Activated CD8-positive, alpha-beta memory T cell treated with anti-CD3 and anti-CD28 coated beads for 48 hours (primary cell): ENCODE measurements at regions not wholly inside any gene's neighbourhood (a gene's known extent, or its start where the extent isn't known, plus 50 kb on each side); places are given as distances from the start of the nearest gene placed in this dataset.
"Not testable (repeated sequence)": the region's sequence is repeated elsewhere in the genome, so short reads cannot be mapped to it uniquely, and the experiment has no call there.

Experiments used
- DNase-seq, 3 experiments: peaks; one replicate each; pipeline ENCODE4 v3.0.0-alpha.2; 2020; ENCODE audit warnings: low read depth in 2 of 3, low spot score in 2 of 3

- no peak for DNase-seq
Measured at GRCh38 chr6:98416027-98416426, 418.3 kb upstream of the POU3F2 start.

DNA sequence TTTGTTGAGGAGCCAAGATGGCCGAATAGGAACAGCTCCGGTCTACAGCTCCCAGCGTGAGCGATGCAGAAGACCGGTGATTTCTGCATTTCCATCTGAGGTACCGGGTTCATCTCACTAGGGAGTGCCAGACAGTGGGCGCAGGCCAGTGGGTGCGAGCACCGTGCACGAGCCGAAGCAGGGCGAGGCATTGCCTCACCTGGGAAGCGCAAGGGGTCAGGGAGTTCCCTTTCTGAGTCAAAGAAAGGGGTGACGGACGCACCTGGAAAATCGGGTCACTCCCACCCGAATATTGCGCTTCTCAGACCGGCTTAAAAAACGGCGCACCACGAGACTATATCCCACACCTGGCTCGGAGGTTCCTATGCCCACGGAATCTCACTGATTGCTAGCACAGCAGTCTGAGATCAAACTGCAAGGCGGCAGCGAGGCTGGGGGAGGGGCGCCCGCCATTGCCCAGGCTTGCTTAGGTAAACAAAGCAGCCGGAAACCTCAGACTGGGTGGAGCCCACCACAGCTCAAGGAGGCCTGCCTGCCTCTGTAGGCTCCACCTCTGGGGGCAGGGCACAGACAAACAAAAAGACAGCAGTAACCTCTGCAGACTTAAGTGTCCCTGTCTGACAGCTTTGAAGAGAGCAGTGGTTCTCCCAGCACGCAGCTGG lies 417.7 kb upstream of the POU3F2 start:
- DNase-seq = not testable (repeated sequence)

- no peak for DNase-seq
Measured at GRCh38 chr6:98433325-98434056, 400.9 kb upstream of the POU3F2 start.

DNA sequence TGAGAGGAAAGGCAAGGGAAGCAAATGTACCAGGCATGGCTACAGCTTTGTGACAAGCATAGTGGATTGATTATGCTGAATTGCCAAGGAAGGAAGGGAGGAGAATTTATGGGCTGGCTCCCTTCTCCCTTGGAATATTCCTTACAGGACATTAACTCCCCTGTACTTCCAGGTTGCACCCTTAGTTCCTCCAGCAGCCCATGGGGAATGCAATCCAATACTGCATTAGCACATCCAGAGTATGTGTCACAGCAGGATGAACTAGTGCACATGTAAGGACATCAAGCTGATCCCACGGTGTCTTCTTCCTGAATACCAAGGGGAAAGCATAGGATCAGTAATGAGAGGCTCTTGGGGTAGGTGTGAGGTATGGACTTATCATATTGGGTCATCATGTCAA lies 390.7 kb upstream of the POU3F2 start:
- no peak for DNase-seq

DNA sequence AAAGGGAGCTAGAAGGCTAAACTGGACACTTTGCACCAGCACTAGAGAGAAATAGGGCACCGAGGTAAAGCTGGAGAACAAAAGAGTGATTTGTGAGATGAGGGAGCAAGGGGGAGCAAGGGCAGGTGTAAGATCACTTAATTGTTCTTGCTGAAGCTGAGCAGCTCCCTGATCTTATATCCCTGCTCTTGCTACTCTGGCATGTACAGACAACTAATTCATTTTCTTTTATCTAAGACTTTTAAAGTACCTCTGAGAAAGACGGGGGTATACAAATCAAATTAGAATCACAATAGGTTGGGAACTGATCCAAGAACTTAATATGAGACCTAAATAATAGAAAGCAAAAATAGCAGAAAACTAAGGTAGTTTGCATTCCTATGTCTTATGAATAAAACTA lies 381.7 kb upstream of the POU3F2 start:
- no peak for DNase-seq

DNA sequence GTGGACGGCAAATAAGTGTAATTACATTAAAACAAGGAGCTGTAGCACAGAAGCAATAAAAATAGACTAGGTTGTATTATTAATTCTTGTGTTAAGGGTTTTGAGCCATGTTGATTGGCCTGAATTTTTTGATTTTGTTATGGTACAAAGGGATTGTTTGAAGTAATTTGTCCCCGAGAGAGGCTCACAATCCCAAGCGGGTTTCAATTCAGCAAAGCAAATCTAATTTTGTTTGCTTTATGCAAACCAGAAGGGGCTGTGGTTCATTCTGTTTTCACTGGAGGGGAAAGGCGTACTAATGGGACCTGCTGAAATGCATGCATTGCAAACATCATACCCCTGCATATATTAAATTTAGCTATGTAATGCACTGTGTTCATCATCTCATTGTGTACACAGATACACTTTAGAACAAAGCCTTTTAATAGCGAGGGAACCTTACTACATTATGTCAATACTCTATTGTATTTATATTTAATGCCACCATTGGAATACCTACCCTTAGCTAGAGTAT lies 379.5 kb upstream of the POU3F2 start:
- no peak for DNase-seq

GRCh38 chr6:98458708-98459107 lies 375.7 kb upstream of the POU3F2 start:
- DNase-seq = no peak

DNA sequence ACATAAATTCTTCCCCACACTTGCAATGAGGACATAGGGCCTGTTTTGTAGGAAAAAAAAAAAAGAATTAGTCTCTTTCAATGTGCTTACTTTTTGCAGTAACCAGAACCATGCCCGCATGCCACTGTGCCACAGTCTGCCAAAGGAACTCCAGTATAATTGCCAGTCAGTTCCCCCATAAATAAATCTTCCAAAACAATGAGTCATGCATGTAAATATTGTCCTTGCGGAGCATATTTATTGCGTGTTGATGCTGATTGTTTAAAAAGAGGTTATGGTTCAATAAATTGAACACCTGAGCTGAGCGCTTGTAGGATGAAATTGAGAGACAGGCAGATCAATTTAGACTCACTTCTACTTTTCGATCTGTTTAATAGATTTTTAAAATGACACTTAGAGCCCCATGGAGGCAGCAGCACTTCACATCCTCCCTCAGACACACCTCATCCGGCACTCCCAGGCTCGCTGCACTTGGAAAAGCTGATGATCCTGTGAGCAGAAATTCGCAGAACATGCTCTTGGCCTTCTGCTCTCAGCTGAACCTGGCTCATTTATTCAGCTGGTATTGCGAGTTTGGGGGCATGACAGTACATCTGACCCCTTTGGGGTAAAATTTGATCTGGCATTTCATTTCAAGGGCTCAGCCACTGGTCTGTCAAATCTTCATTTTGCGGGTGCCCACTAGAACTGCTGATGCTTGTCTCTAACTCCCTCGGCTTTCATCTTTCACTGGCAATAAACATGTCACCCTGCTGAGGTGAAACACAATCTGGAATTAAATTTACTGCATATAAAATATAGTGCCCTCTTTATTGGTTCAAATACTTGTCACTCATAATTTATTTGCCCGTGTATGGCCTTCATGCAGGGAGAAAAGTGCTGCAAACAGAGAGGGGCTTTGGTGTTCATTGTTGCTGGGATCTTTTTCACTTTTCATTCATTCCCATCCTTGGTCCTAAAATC lies 371.1 kb upstream of the POU3F2 start:
- DNase-seq = no peak

- DNase-seq = no peak
Measured at GRCh38 chr6:98467091-98467490, 367.3 kb upstream of the POU3F2 start.

GRCh38 chr6:98467902-98468301 lies 366.5 kb upstream of the POU3F2 start:
- DNase-seq = no peak

DNA sequence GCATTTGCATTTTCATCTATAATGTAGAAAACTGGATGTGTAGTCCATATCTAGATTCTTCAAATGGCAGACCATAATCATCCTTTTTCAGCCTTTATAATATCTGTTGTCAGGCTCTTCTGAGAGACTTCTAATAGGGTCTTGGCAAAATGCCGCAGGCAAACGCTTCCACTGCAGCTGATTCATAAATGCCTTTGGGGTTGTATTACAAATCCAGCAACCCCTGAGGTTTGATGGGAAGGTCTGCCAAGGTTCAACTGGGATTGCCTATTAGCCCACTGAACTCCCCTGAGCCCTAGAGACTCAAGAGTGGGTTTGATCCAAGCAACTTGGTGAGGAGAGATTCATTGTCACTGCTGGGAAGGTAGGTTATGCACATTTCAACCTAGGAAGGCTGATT lies 365.2 kb upstream of the POU3F2 start:
- no peak for DNase-seq

DNA sequence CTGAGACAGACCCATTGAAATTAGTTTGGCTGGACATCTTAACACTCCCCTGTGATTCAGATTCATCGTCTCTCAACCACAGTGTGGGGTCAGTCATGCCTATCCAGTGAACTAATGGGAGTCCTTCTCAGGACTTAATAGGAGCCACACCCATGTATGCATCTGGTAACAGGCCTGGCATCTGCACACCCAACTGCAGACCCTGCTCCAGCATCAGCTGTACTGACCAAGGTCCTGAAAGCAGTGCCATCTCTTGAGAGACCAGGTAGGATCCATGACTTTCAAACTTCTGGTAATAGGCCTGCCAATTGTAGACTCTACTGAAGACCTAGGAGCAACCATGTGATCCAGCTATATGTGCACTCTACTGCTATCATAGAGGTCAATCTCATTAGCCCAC lies 363.6 kb upstream of the POU3F2 start:
- no peak for DNase-seq

DNA sequence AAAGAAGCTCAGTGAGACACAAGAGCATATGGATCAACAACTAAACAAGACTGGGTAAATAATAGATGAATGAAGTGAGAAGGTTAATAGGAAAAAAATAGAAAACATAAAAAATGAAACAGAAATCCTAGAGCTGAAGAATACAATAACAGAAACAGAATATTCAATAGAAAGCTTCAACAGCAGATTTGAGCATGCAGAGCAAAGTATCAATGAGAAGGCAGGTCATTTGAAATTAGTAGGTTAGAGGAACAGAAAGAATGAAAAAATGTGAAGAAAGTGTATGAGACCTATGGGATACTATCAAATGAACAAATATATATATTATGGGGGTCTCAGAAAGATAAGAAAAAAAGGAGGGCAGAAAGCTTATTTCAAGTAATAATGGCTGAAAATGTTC lies 362.9 kb upstream of the POU3F2 start:
- DNase-seq = no peak

- DNase-seq = no peak
Measured at GRCh38 chr6:98477231-98477630, 357.1 kb upstream of the POU3F2 start.

DNA sequence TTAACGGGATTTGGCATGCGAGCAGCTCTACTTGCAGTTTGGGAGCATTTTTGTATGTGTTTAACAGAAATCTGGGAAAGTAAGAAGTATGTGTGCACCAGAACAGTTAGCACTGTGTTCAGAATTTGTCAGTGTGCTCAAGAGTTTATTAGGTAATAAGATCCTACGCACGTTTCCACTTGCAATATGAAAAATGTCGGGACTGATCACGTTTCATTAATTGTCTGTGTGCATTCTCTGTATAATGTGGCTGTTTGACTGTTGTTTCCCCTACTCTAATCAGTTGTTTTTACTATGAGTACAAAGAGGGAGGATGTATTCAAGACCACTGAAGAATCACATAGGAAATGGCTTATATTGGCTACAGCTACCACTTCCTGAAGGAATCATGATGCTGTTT lies 349.7 kb upstream of the POU3F2 start:
- DNase-seq = no peak

DNA sequence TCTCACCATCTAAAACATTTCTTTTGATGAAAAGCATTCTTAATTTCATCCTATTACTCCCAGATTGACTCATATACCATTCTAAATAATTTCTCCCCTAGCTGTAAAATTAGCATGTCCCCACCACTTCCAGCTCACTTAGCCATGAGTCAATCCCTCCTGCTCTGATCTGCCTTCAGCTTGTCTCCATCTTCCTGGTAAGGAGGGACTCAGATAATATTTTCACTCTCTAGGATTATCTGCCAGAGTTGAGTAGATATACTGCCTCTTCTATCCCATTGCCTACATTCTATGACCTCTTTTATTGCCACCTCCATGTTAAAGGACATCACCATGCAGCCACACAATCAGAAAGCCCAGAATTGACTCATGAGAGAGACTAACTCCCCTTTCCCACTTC lies 348.8 kb upstream of the POU3F2 start:
- no peak for DNase-seq

DNA sequence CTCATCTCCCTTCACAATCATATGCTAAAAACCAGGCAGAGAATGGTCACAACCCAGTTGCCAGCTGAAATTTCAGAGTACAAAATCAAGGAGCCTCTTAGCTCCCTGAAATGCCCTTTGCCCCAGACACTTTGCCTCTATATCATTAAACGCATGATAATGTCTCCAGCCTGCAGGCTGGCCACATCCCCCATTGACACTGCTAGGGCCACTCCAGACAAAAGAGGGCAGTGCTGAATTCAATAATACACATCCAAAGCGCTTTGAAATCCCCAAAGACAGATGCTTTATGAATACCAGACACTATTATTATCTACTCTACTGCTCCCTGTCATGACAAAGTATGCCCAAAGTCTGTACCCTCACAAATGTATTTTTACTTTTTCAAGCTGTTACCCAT lies 348.3 kb upstream of the POU3F2 start:
- DNase-seq = no peak

- no peak for DNase-seq
Measured at GRCh38 chr6:98487612-98488011, 346.8 kb upstream of the POU3F2 start.

GRCh38 chr6:98498144-98498775 lies 336.1 kb upstream of the POU3F2 start:
- DNase-seq = no peak

DNA sequence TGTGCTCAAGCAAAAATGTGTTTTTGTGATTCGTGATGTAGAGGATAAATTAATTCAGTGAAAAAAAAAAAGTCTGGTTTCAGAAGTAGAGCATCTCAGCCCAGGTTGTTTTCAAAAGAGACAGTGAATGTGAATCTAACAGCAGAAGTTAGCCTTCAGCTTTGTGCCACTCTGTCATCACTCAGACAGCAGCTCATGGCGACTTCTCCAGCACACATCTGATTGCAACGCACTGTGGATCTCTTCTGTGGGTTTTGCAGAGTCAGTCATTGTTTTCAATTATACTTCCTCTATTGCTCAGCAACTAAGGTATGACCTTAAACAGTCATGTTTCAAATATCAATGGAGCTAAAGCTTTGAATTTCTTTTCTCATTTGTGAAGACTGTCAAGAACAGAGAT lies 335.5 kb upstream of the POU3F2 start:
- no peak for DNase-seq

GRCh38 chr6:98514073-98514720 lies 320.2 kb upstream of the POU3F2 start:
- no peak for DNase-seq
